ENCODE measurements at regions not wholly inside any gene's neighbourhood (a gene's known extent, or its start where the extent isn't known, plus 50 kb on each side); places are given as distances from the start of the nearest gene placed in this dataset.

DNA sequence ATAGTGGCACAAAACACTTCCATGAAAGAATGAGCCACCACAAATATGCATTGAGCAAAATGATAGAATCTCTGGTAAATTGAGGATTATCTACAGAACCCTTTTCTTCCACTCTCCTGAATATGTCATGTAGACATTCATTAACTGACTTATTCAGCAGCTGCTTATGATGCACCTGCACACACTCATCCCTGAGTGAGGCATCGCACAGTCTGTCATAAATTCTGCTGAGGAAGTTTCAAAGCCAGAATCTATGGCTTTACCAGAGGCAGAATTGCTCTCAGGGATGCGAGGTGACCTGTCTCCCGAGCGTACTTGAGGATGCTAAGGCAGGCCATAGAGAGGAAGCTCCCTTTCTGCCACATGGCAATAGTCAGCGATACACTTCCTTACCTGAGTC is 1090.2 kb downstream of the UQCRFS1 start:
- H3K4me2 ChIP-seq (ENCODE audit: insufficient read depth, low read length) = no peak overlapping the region
- H2AFZ ChIP-seq (ENCODE audit: low read depth, low read length) = no peak overlapping the region
- H3K79me2 ChIP-seq (ENCODE audit: control insufficient read depth, insufficient read depth, low read length) = no peaks in the 10 kb centered on the region
- no peaks in the 10 kb centered on the region for H3K27me3 ChIP-seq (ENCODE audit: control insufficient read depth in 2 of 2, insufficient read depth in 2 of 2, low read length in 2 of 2)
- no peak overlapping the region for H3K9ac ChIP-seq (replicated peaks; ENCODE audit: extremely low read depth, insufficient read depth, low read length)
- ChIA-PET CTCF (no interaction called here), POLR2A (no interaction called here)
- no peak overlapping the region for H3K4me3 ChIP-seq (replicated peaks in 1 of 3; ENCODE audit: insufficient read depth in 1 of 3, low read depth in 1 of 3, low read length in 3 of 3)
- H3K9me3 ChIP-seq (replicated peaks; ENCODE audit: control insufficient read depth, insufficient read depth, low read length) = peaks cover 6% of the 10 kb centered on the region
- no peak overlapping the region for H3K27ac ChIP-seq (ENCODE audit: insufficient read depth, low read depth, low read length)
- no peaks in the 10 kb centered on the region for H4K20me1 ChIP-seq (replicated peaks; ENCODE audit: control insufficient read depth, extremely low read depth, insufficient read depth, low read length)
- H3K36me3 ChIP-seq (ENCODE audit: control insufficient read depth in 2 of 2, extremely low read depth in 1 of 2, insufficient read depth in 2 of 2, low read length in 2 of 2) = no peaks in the 10 kb centered on the region
- intact Hi-C loops (cut with micrococcal nuclease) (no loop called here), dilution Hi-C loops (cut with MboI; ENCODE audit: extremely low pct_ligation_motif_present, low sequenced_read_pairs) (no loop called here)
- H3K4me1 ChIP-seq (ENCODE audit: control insufficient read depth, extremely low read depth, insufficient read depth, low read length) = no peaks in the 10 kb centered on the region
- no TSS peak for BruUV-seq (replicated peaks)
- DNase-seq (ENCODE audit: low read depth, low spot score) (no peak), FAIRE-seq (no peak)
- no peak for TF ChIP-seq JUN (IDR thresholded peaks at IDR 0.05; ENCODE audit: borderline replicate concordance, insufficient read depth, insufficient read length, low read depth)
- no peak for TF ChIP-seq EZH2 (IDR thresholded peaks at IDR 0.05; ENCODE audit: borderline replicate concordance, low read depth, low read length, severe bottlenecking)
- no peak for TF ChIP-seq MYC (IDR thresholded peaks at IDR 0.05; ENCODE audit: low read depth, low read length)
- no peak for TF ChIP-seq POLR2AphosphoS5 (IDR thresholded peaks at IDR 0.05; ENCODE audit: insufficient read depth, low read depth, low read length)
- TF ChIP-seq MAX (IDR thresholded peaks at IDR 0.05; ENCODE audit: insufficient read depth, insufficient read length) = no peak
- no peak for TF ChIP-seq GATA2 (IDR thresholded peaks at IDR 0.05; ENCODE audit: insufficient read depth, insufficient read length, low read depth, low read length)
- no peaks in the 10 kb centered on the region for H3K9me1 ChIP-seq (replicated peaks; ENCODE audit: control insufficient read depth, extremely low read depth, insufficient read depth, low read length)

DNA sequence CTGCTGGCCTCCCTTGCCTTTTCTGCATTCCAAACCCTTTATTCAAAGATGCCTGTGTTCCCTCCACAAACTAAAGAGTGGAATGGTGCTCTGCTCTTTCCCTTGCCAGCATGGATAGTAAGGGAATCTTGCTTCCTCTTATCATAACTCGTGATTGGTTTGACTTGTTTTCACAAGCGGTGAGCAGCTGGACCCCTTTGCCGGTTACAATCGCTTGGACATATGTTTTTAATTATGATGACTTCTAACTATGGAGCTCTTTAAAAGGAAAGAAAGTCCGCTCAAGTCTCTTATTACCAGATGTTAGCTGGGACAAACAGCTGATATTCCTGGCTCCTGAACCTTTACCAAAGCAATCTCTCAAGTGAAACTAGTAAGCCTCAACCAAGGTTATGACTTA is 1094.7 kb downstream of the UQCRFS1 start:
- H3K4me1 ChIP-seq (ENCODE audit: control insufficient read depth, extremely low read depth, insufficient read depth, low read length) = no peaks in the 10 kb centered on the region
- no peaks in the 10 kb centered on the region for H3K79me2 ChIP-seq (ENCODE audit: control insufficient read depth, insufficient read depth, low read length)
- no peak overlapping the region for H2AFZ ChIP-seq (ENCODE audit: low read depth, low read length)
- no TSS peak for BruUV-seq (replicated peaks)
- dilution Hi-C loops (cut with MboI; ENCODE audit: extremely low pct_ligation_motif_present, low sequenced_read_pairs) = no loop called here
- no peaks in the 10 kb centered on the region for H3K36me3 ChIP-seq (ENCODE audit: control insufficient read depth in 2 of 2, extremely low read depth in 1 of 2, insufficient read depth in 2 of 2, low read length in 2 of 2)
- H3K27ac ChIP-seq (ENCODE audit: insufficient read depth, low read depth, low read length) = no peak overlapping the region
- TF ChIP-seq CTCF (IDR thresholded peaks at IDR 0.05; ENCODE audit: extremely low read depth in 1 of 2, insufficient read depth in 1 of 2, low read depth in 1 of 2, low read length in 2 of 2) (no peak), GATA2 (IDR thresholded peaks at IDR 0.05; ENCODE audit: insufficient read depth, insufficient read length, low read depth, low read length) (no peak), MAX (IDR thresholded peaks at IDR 0.05; ENCODE audit: insufficient read depth, insufficient read length) (no peak), FOS (IDR thresholded peaks at IDR 0.05; ENCODE audit: borderline replicate concordance, insufficient read depth, low read length) (no peak), JUN (IDR thresholded peaks at IDR 0.05; ENCODE audit: borderline replicate concordance, insufficient read depth, insufficient read length, low read depth) (no peak), EZH2 (IDR thresholded peaks at IDR 0.05; ENCODE audit: borderline replicate concordance, low read depth, low read length, severe bottlenecking) (no peak), POLR2A (IDR thresholded peaks at IDR 0.05; ENCODE audit: low read depth, low read length) (no peak)
- no peak overlapping the region for H3K9ac ChIP-seq (replicated peaks; ENCODE audit: extremely low read depth, insufficient read depth, low read length)
- no peak overlapping the region for H3K4me3 ChIP-seq (replicated peaks in 1 of 3; ENCODE audit: insufficient read depth in 1 of 3, low read depth in 1 of 3, low read length in 3 of 3)
- H4K20me1 ChIP-seq (replicated peaks; ENCODE audit: control insufficient read depth, extremely low read depth, insufficient read depth, low read length) = no peaks in the 10 kb centered on the region
- H3K9me1 ChIP-seq (replicated peaks; ENCODE audit: control insufficient read depth, extremely low read depth, insufficient read depth, low read length) = no peaks in the 10 kb centered on the region
- H3K27me3 ChIP-seq (ENCODE audit: control insufficient read depth in 2 of 2, insufficient read depth in 2 of 2, low read length in 2 of 2) = no peaks in the 10 kb centered on the region
- intact Hi-C loops (cut with micrococcal nuclease) = no loop called here
- no peak for FAIRE-seq
- DNase-seq (ENCODE audit: low read depth, low spot score) = no peak
- H3K9me3 ChIP-seq (replicated peaks; ENCODE audit: control insufficient read depth, insufficient read depth, low read length) = peaks cover 5% of the 10 kb centered on the region
- CTCF ChIA-PET = no interaction called here
- no peak overlapping the region for H3K4me2 ChIP-seq (ENCODE audit: insufficient read depth, low read length)
- POLR2A ChIA-PET = no interaction called here

Measured in endothelial cell of umbilical vein (primary cell).